GM21717 (cell line): ENCODE measurements at regions not wholly inside any gene's neighbourhood (a gene's known extent, or its start where the extent isn't known, plus 50 kb on each side); places are given as distances from the start of the nearest gene placed in this dataset.
"Not testable (repeated sequence)": the region's sequence is repeated elsewhere in the genome, so short reads cannot be mapped to it uniquely, and the experiment has no call there.

Experiments
- ATAC-seq: cut with Tn5 transposase; IDR thresholded peaks from one replicate; pipeline ENCODE4 v1.9.1; 2021; ENCODE audit warnings: mild to moderate bottlenecking, moderate library complexity; ENCODE audit not compliant: unreplicated experiment

GRCh38 chr19:31525610-31526147 is 176.4 kb upstream of the TSHZ3 start:
- ATAC-seq = no peak

- no peak for ATAC-seq
Observed at GRCh38 chr19:31527443-31527842, 178.2 kb upstream of the TSHZ3 start.

GRCh38 chr19:31528261-31528660 is 179.0 kb upstream of the TSHZ3 start:
- ATAC-seq = no peak

GRCh38 chr19:31529121-31529520 is 179.9 kb upstream of the TSHZ3 start:
- no peak for ATAC-seq

GRCh38 chr19:31530781-31531180 is 181.5 kb upstream of the TSHZ3 start:
- ATAC-seq = no peak

GRCh38 chr19:31531326-31531725 is 182.1 kb upstream of the TSHZ3 start:
- no peak for ATAC-seq

GRCh38 chr19:31532034-31532433 is 182.8 kb upstream of the TSHZ3 start:
- ATAC-seq = no peak

- no peak for ATAC-seq
Observed at GRCh38 chr19:31533114-31533513, 183.9 kb upstream of the TSHZ3 start.

- no peak for ATAC-seq
Observed at GRCh38 chr19:31534231-31534630, 185.0 kb upstream of the TSHZ3 start.

GRCh38 chr19:31534786-31535657 is 185.8 kb upstream of the TSHZ3 start:
- no peak for ATAC-seq

GRCh38 chr19:31535691-31536460 is 186.6 kb upstream of the TSHZ3 start:
- ATAC-seq = no peak

GRCh38 chr19:31537136-31537535 is 187.9 kb upstream of the TSHZ3 start:
- no peak for ATAC-seq

GRCh38 chr19:31537902-31538301 is 188.7 kb upstream of the TSHZ3 start:
- ATAC-seq = not testable (repeated sequence)

GRCh38 chr19:31538879-31539278 is 189.6 kb upstream of the TSHZ3 start:
- ATAC-seq = no peak

GRCh38 chr19:31539386-31539785 is 190.2 kb upstream of the TSHZ3 start:
- ATAC-seq = no peak

GRCh38 chr19:31541396-31541795 is 192.2 kb upstream of the TSHZ3 start:
- no peak for ATAC-seq

- no peak for ATAC-seq
Observed at GRCh38 chr19:31543456-31543855, 194.2 kb upstream of the TSHZ3 start.

GRCh38 chr19:31545777-31546176 is 196.5 kb upstream of the TSHZ3 start:
- no peak for ATAC-seq

GRCh38 chr19:31546205-31546960 is 197.1 kb upstream of the TSHZ3 start:
- no peak for ATAC-seq

- no peak for ATAC-seq
Observed at GRCh38 chr19:31548941-31549340, 199.7 kb upstream of the TSHZ3 start.
